HFF-Myc (cell line): ENCODE measurements at regions not wholly inside any gene's neighbourhood (a gene's known extent, or its start where the extent isn't known, plus 50 kb on each side); places are given as distances from the start of the nearest gene placed in this dataset.

Source experiments
- DNase-seq: peaks from one replicate; pipeline ENCODE4 v3.0.0-alpha.2; 2011; ENCODE audit warnings: low read depth; ENCODE audit errors: extremely low read depth
- H3K4me3 ChIP-seq: replicated peaks from 2 replicates; pipeline ENCODE4 v1.5.1; 2011; ENCODE audit warnings: low read depth, mild to moderate bottlenecking, control low read depth, low read length
- CTCF ChIP-seq: IDR thresholded peaks from 2 replicates; pipeline ENCODE4 v1.5.1; 2012; ENCODE audit warnings: mild to moderate bottlenecking, low read depth, low read length, control low read depth; ENCODE audit errors: missing control alignments

- no peak for DNase-seq
- TF ChIP-seq CTCF, result no peak
- no peak overlapping the region for H3K4me3 ChIP-seq
Observed at GRCh38 chr2:17010104-17010503, 344.5 kb upstream of the CYRIA start.

- TF ChIP-seq CTCF, result no peak
- no peak for DNase-seq
- no peak overlapping the region for H3K4me3 ChIP-seq
Observed at GRCh38 chr2:17000184-17000482, 334.5 kb upstream of the CYRIA start.

GRCh38 chr2:16999347-17000183 lies 333.9 kb upstream of the CYRIA start:
- DNase-seq, result no peak
- TF ChIP-seq CTCF, result no peak
- H3K4me3 ChIP-seq, result no peak overlapping the region

- no peak for TF ChIP-seq CTCF
- no peak for DNase-seq
- no peak overlapping the region for H3K4me3 ChIP-seq
Observed at GRCh38 chr2:16978301-16978700, 312.7 kb upstream of the CYRIA start.

- H3K4me3 ChIP-seq, result no peak overlapping the region
- no peak for DNase-seq
- TF ChIP-seq CTCF, result no peak
Observed at GRCh38 chr2:16974688-16975087, 309.1 kb upstream of the CYRIA start.

- no peak for DNase-seq
- no peak for TF ChIP-seq CTCF
- no peak overlapping the region for H3K4me3 ChIP-seq
Observed at GRCh38 chr2:16973586-16974286, 308.1 kb upstream of the CYRIA start.
